A549 (cell line): ENCODE measurements at regions not wholly inside any gene's neighbourhood (a gene's known extent, or its start where the extent isn't known, plus 50 kb on each side); places are given as distances from the start of the nearest gene placed in this dataset.

Source experiments
- EHMT2 ChIP-seq: fragments of 200-600 bp; sonication (generic); IDR thresholded peaks from 2 replicates; pipeline ENCODE4 v1.6.1; 2016; ENCODE audit warnings: antibody characterized with exemption, low read depth, mild to moderate bottlenecking, moderate library complexity
- EP300 ChIP-seq, 2 experiments: fragments of >200 bp; sonication (Bioruptor Twin); formaldehyde crosslinking; IDR thresholded peaks; 2 replicates in 1 of 2; 3 replicates in 1 of 2; pipeline ENCODE4 v1.6.1; 2016 to 2017
- KDM1A ChIP-seq: fragments of 200-600 bp; sonication (generic); IDR thresholded peaks from 2 replicates; pipeline ENCODE4 v1.6.1; 2016; ENCODE audit warnings: low read depth, mild to moderate bottlenecking
- KDM5A ChIP-seq: fragments of 200-600 bp; sonication (generic); IDR thresholded peaks from 2 replicates; pipeline ENCODE4 v1.6.1; 2016; ENCODE audit warnings: antibody characterized with exemption, mild to moderate bottlenecking
- MYC ChIP-seq: IDR thresholded peaks from 2 replicates; pipeline ENCODE4 v1.6.1; 2012; ENCODE audit warnings: mild to moderate bottlenecking, inconsistent platforms, low read length, improper control_type of control experiment, borderline replicate concordance
- PHF8 ChIP-seq: fragments of 200-600 bp; sonication (generic); IDR thresholded peaks from 2 replicates; pipeline ENCODE4 v1.6.1; 2016; ENCODE audit warnings: low read depth, mild to moderate bottlenecking, antibody characterized with exemption, moderate library complexity, borderline replicate concordance
- POLR2A ChIP-seq: IDR thresholded peaks from 2 replicates; pipeline ENCODE4 v1.6.1; 2012; ENCODE audit warnings: mild to moderate bottlenecking, low read length
- RAD21 ChIP-seq, 2 experiments: fragments of >200 bp in 1 of 2; sonication (Bioruptor Twin) in 1 of 2; formaldehyde crosslinking in 1 of 2; IDR thresholded peaks in 1 of 2; conservative IDR thresholded peaks in 1 of 2; 2 replicates in 1 of 2; 3 replicates in 1 of 2; pipeline ENCODE4 v1.6.1; 2012 to 2018; ENCODE audit warnings: inconsistent platforms in 1 of 2
- RNF2 ChIP-seq: fragments of 200-600 bp; sonication (generic); IDR thresholded peaks from 2 replicates; pipeline ENCODE4 v1.6.1; 2016; ENCODE audit warnings: low read depth, mild to moderate bottlenecking, antibody characterized with exemption, moderate library complexity, borderline replicate concordance
- ZSCAN20 ChIP-seq: fragments of 250-450 bp; sonication (Bioruptor Pico); IDR thresholded peaks from 2 replicates; pipeline ENCODE4 v1.8.0; 2022; ENCODE audit warnings: mild to moderate bottlenecking, moderate library complexity
- TF ChIP-seq, protein P1 (sequence below): fragments of >200 bp; sonication (Bioruptor Twin); formaldehyde crosslinking; IDR thresholded peaks from 3 replicates; pipeline ENCODE4 v1.5.1; 2016
- TF ChIP-seq, protein P2 (sequence below): fragments of 200-600 bp; sonication (generic); IDR thresholded peaks from 2 replicates; pipeline ENCODE4 v1.6.1; 2016; ENCODE audit warnings: antibody characterized with exemption, mild to moderate bottlenecking, moderate library complexity
- TF ChIP-seq, protein P3 (sequence below): IDR thresholded peaks from 2 replicates; pipeline ENCODE4 v1.6.1; 2012
- TF ChIP-seq, protein P4 (sequence below): fragments of 450-650 bp; IDR thresholded peaks from 2 replicates; pipeline ENCODE4 v1.6.1; 2014; ENCODE audit warnings: antibody characterized with exemption

DNA sequence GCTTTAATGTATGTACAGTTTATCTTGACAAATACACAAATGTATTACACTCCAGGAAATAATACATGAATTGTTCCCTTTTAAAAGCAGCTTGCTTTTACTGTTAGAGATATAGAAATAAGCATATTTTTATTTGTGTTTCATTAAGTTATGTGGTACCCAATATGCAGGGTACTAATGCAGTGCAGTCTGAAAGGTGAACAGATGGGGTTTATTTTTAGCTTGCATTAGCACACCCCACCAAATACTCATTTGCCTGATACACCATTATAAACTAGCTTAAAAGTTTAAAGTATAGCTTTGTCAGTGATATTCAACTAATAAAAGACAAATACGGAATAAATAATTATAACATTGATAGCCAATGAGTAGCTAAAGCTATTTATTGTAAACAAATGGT lies 394.7 kb upstream of the ZNF804A start:
- TF ChIP-seq, protein P1, sequence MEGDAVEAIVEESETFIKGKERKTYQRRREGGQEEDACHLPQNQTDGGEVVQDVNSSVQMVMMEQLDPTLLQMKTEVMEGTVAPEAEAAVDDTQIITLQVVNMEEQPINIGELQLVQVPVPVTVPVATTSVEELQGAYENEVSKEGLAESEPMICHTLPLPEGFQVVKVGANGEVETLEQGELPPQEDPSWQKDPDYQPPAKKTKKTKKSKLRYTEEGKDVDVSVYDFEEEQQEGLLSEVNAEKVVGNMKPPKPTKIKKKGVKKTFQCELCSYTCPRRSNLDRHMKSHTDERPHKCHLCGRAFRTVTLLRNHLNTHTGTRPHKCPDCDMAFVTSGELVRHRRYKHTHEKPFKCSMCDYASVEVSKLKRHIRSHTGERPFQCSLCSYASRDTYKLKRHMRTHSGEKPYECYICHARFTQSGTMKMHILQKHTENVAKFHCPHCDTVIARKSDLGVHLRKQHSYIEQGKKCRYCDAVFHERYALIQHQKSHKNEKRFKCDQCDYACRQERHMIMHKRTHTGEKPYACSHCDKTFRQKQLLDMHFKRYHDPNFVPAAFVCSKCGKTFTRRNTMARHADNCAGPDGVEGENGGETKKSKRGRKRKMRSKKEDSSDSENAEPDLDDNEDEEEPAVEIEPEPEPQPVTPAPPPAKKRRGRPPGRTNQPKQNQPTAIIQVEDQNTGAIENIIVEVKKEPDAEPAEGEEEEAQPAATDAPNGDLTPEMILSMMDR, result no peak
- no peak for TF ChIP-seq EP300 (IDR thresholded peaks at IDR 0.05)
- TF ChIP-seq ZSCAN20 (CRISPR knock-in tag), result no peak
- TF ChIP-seq, protein P2, sequence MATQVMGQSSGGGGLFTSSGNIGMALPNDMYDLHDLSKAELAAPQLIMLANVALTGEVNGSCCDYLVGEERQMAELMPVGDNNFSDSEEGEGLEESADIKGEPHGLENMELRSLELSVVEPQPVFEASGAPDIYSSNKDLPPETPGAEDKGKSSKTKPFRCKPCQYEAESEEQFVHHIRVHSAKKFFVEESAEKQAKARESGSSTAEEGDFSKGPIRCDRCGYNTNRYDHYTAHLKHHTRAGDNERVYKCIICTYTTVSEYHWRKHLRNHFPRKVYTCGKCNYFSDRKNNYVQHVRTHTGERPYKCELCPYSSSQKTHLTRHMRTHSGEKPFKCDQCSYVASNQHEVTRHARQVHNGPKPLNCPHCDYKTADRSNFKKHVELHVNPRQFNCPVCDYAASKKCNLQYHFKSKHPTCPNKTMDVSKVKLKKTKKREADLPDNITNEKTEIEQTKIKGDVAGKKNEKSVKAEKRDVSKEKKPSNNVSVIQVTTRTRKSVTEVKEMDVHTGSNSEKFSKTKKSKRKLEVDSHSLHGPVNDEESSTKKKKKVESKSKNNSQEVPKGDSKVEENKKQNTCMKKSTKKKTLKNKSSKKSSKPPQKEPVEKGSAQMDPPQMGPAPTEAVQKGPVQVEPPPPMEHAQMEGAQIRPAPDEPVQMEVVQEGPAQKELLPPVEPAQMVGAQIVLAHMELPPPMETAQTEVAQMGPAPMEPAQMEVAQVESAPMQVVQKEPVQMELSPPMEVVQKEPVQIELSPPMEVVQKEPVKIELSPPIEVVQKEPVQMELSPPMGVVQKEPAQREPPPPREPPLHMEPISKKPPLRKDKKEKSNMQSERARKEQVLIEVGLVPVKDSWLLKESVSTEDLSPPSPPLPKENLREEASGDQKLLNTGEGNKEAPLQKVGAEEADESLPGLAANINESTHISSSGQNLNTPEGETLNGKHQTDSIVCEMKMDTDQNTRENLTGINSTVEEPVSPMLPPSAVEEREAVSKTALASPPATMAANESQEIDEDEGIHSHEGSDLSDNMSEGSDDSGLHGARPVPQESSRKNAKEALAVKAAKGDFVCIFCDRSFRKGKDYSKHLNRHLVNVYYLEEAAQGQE, result no peak
- TF ChIP-seq RNF2, result no peak
- TF ChIP-seq KDM1A, result no peak
- no peak for TF ChIP-seq PHF8
- TF ChIP-seq, protein P3, sequence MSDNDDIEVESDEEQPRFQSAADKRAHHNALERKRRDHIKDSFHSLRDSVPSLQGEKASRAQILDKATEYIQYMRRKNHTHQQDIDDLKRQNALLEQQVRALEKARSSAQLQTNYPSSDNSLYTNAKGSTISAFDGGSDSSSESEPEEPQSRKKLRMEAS, result no peak
- TF ChIP-seq MYC, result no peak
- TF ChIP-seq EHMT2, result no peak
- no peak for TF ChIP-seq POLR2A
- TF ChIP-seq, protein P4, sequence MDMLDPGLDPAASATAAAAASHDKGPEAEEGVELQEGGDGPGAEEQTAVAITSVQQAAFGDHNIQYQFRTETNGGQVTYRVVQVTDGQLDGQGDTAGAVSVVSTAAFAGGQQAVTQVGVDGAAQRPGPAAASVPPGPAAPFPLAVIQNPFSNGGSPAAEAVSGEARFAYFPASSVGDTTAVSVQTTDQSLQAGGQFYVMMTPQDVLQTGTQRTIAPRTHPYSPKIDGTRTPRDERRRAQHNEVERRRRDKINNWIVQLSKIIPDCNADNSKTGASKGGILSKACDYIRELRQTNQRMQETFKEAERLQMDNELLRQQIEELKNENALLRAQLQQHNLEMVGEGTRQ, result no peak
- no peak for TF ChIP-seq RAD21 (conservative IDR thresholded peaks at IDR 0.05 in 1 of 2, IDR thresholded peaks at IDR 0.05 in 1 of 2)
- TF ChIP-seq KDM5A, result no peak
